ENCODE measurements at regions not wholly inside any gene's neighbourhood (a gene's known extent, or its start where the extent isn't known, plus 50 kb on each side); places are given as distances from the start of the nearest gene placed in this dataset.

- no peak overlapping the region for H3K4me3 ChIP-seq (ENCODE audit: low read depth, low read length)
- no peak for TF ChIP-seq CTCF (IDR thresholded peaks at IDR 0.05; ENCODE audit: insufficient read depth, low read depth, low read length, missing control alignments)
- no peak for DNase-seq (ENCODE audit: low read depth)
These were observed 310.4 kb downstream of the RRAGC start for GRCh38 chr1:38549191-38549590.

- H3K4me3 ChIP-seq (ENCODE audit: low read depth, low read length), result no peak overlapping the region
- DNase-seq (ENCODE audit: low read depth), result no peak
- no peak for TF ChIP-seq CTCF (IDR thresholded peaks at IDR 0.05; ENCODE audit: insufficient read depth, low read depth, low read length, missing control alignments)
These were observed 312.3 kb downstream of the RRAGC start for GRCh38 chr1:38547321-38547720.

- no peak for TF ChIP-seq CTCF (IDR thresholded peaks at IDR 0.05; ENCODE audit: insufficient read depth, low read depth, low read length, missing control alignments)
- H3K4me3 ChIP-seq (ENCODE audit: low read depth, low read length), result no peak overlapping the region
- no peak for DNase-seq (ENCODE audit: low read depth)
These were observed 312.9 kb downstream of the RRAGC start for GRCh38 chr1:38546636-38547035.

GRCh38 chr1:38541223-38541622 lies 318.3 kb downstream of the RRAGC start:
- DNase-seq (ENCODE audit: low read depth), result no peak
- H3K4me3 ChIP-seq (ENCODE audit: low read depth, low read length), result no peak overlapping the region
- TF ChIP-seq CTCF (IDR thresholded peaks at IDR 0.05; ENCODE audit: insufficient read depth, low read depth, low read length, missing control alignments), result no peak

GRCh38 chr1:38539931-38540330 lies 319.6 kb downstream of the RRAGC start:
- TF ChIP-seq CTCF (IDR thresholded peaks at IDR 0.05; ENCODE audit: insufficient read depth, low read depth, low read length, missing control alignments), result no peak

GRCh38 chr1:38538834-38539233 lies 320.7 kb downstream of the RRAGC start:
- DNase-seq (ENCODE audit: low read depth), result no peak
- H3K4me3 ChIP-seq (ENCODE audit: low read depth, low read length), result no peak overlapping the region
- no peak for TF ChIP-seq CTCF (IDR thresholded peaks at IDR 0.05; ENCODE audit: insufficient read depth, low read depth, low read length, missing control alignments)

More at GRCh38 chr1:38539931-38540330, 319.6 kb downstream of the RRAGC start:
- H3K4me3 ChIP-seq (ENCODE audit: low read depth, low read length), result no peak overlapping the region
- no peak for DNase-seq (ENCODE audit: low read depth)

GRCh38 chr1:38536089-38536488 lies 323.5 kb downstream of the RRAGC start:
- H3K4me3 ChIP-seq (ENCODE audit: low read depth, low read length), result no peak overlapping the region
- TF ChIP-seq CTCF (IDR thresholded peaks at IDR 0.05; ENCODE audit: insufficient read depth, low read depth, low read length, missing control alignments), result no peak
- DNase-seq (ENCODE audit: low read depth), result no peak

Data from GM12865 (cell line).